BE2C (cell line): ENCODE measurements at regions not wholly inside any gene's neighbourhood (a gene's known extent, or its start where the extent isn't known, plus 50 kb on each side); places are given as distances from the start of the nearest gene placed in this dataset.

ENCODE experiments used
- DNase-seq: peaks from one replicate; pipeline ENCODE4 v3.0.0-alpha.2; 2020
- H3K27me3 ChIP-seq: fragments of 250-450 bp; sonication (Bioruptor Pico); 2 replicates; pipeline ENCODE4 v1.5.1; 2020; ENCODE audit warnings: mild to moderate bottlenecking
- H3K36me3 ChIP-seq: fragments of 250-450 bp; sonication (Bioruptor Pico); 2 replicates; pipeline ENCODE4 v1.5.1; 2020; ENCODE audit warnings: mild to moderate bottlenecking
- H3K4me1 ChIP-seq: fragments of 250-450 bp; sonication (Bioruptor Pico); 2 replicates; pipeline ENCODE4 v1.5.1; 2020
- H3K4me3 ChIP-seq: 2 replicates; pipeline ENCODE4 v1.5.1; 2011; ENCODE audit warnings: low read depth, low read length
- H3K9me3 ChIP-seq: fragments of 250-450 bp; sonication (Bioruptor Pico); 2 replicates; pipeline ENCODE4 v1.5.1; 2020
- TF ChIP-seq, protein P1 (sequence below): IDR thresholded peaks from 2 replicates; pipeline ENCODE4 v1.5.1; 2012; ENCODE audit warnings: mild to moderate bottlenecking, low read depth, low read length

DNA sequence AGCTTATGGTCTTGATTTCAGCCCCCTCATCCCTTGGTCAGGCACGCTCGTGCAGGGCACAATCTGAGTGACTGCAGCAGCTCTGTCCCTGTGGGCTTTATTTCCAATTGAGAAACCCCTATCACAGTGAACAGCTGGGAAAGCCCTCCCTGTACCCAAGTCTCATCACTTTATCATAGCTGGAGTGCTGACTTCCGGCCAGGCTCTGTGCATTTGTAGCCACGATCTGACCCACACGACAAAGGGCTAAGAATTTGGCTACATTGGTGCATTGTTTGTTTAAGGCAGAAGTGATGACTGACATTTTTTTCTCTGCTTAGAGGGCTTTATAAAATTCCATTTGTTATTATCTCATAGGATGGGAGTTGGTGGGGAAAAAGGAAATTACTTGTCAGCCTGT lies 184.4 kb downstream of the KCNS3 start:
- H3K27me3 ChIP-seq = no peaks in the 10 kb centered on the region
- no peaks in the 10 kb centered on the region for H3K4me1 ChIP-seq
- TF ChIP-seq, protein P1, sequence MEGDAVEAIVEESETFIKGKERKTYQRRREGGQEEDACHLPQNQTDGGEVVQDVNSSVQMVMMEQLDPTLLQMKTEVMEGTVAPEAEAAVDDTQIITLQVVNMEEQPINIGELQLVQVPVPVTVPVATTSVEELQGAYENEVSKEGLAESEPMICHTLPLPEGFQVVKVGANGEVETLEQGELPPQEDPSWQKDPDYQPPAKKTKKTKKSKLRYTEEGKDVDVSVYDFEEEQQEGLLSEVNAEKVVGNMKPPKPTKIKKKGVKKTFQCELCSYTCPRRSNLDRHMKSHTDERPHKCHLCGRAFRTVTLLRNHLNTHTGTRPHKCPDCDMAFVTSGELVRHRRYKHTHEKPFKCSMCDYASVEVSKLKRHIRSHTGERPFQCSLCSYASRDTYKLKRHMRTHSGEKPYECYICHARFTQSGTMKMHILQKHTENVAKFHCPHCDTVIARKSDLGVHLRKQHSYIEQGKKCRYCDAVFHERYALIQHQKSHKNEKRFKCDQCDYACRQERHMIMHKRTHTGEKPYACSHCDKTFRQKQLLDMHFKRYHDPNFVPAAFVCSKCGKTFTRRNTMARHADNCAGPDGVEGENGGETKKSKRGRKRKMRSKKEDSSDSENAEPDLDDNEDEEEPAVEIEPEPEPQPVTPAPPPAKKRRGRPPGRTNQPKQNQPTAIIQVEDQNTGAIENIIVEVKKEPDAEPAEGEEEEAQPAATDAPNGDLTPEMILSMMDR = no peak
- H3K4me3 ChIP-seq = no peak overlapping the region
- no peaks in the 10 kb centered on the region for H3K36me3 ChIP-seq
- no peak for DNase-seq
- no peaks in the 10 kb centered on the region for H3K9me3 ChIP-seq

DNA sequence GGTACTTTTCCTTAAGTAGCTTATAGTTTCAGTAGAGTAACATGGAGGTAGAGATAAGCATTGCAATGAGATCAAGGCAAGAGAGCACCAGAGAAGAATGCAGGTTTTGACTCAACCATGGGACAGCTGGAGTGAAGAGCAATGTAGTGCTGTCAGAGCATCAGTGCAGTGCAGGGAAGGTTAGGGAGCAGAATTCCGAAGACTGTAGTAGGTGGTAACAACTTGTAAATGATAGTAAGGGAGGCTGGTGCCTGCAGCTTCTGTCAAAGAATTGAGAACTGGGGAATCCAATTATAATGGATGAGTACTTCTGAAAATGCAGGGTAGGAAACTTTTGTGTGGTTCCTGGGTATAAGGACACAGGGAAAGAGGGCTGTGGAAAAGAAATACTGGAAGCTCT lies 183.2 kb downstream of the KCNS3 start:
- H3K9me3 ChIP-seq = no peaks in the 10 kb centered on the region
- no peaks in the 10 kb centered on the region for H3K27me3 ChIP-seq
- H3K4me3 ChIP-seq = no peak overlapping the region
- no peaks in the 10 kb centered on the region for H3K4me1 ChIP-seq
- TF ChIP-seq, protein P1 = no peak
- H3K36me3 ChIP-seq = no peaks in the 10 kb centered on the region
- no peak for DNase-seq

DNA sequence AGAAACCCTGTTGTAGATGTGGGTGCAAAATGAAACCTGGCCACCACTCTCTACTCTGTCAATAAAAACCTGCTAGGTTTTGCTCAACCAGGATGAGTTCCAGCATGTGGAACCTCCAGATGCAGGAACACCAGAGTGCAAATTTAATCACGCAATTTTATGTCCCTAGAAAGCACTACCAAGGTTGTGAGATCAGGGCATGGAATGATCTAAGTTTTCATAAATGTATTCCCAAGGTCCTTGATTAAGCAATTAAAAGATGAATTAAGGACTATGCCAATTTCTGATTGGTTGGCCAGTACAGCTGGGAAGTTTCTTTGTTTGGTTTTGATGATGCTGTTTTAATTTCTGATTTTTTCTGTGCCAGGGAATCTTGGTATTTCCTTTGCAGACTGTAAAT lies 179.2 kb downstream of the KCNS3 start:
- Histone ChIP-seq H3K36me3 (no peaks in the 10 kb centered on the region), H3K9me3 (no peaks in the 10 kb centered on the region), H3K4me3 (no peak overlapping the region), H3K4me1 (no peaks in the 10 kb centered on the region), H3K27me3 (no peaks in the 10 kb centered on the region)
- TF ChIP-seq, protein P1 = no peak
- DNase-seq = no peak

DNA sequence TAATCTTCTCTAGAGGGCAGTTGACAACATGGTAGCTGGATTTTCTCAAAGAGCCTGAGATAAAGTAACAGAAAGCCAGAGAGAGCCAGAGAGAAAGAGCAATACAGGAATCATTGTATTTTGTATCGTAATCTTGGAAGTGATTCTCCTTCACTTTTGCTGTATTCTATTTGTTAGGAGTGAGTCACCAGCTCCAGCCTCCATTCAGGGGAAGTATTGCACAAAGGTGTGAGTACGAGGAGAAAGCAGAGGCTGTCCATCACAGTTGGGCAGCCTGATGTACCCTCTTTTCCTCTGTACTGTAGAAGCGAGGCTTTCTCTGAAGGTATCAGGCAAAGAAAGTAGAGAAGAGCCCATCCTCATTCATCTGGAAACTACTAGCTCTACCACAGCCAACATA lies 176.8 kb downstream of the KCNS3 start:
- TF ChIP-seq, protein P1 = no peak

DNA sequence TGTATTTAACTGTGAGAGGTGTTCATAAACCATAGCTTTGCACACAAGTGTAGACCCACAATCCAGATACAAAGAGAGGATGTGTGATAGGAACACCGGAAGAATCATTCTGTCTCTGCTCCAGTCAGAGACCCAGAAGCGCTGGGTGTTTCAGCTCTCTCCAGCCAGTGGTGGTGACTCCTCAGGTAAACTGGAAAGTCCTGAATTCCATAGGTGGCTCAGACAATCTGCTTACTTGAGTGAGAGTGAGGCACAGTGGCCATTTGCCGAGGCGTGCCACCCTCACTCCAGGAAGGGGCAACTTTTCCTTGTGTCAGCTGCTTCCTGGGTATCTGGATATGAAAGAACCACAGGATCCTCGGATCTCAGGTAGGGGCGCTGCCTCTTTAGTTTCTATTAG lies 171.5 kb downstream of the KCNS3 start:
- Histone ChIP-seq H3K4me3 (no peak overlapping the region), H3K27me3 (no peaks in the 10 kb centered on the region), H3K4me1 (no peaks in the 10 kb centered on the region), H3K36me3 (no peaks in the 10 kb centered on the region), H3K9me3 (no peaks in the 10 kb centered on the region)
- TF ChIP-seq, protein P1 = no peak
- DNase-seq = no peak

More for the DNA sequence above, 176.8 kb downstream of the KCNS3 start:
- H3K4me3 ChIP-seq = no peak overlapping the region
- DNase-seq = no peak
- no peaks in the 10 kb centered on the region for H3K4me1 ChIP-seq
- no peaks in the 10 kb centered on the region for H3K27me3 ChIP-seq
- H3K9me3 ChIP-seq = no peaks in the 10 kb centered on the region
- H3K36me3 ChIP-seq = no peaks in the 10 kb centered on the region

DNA sequence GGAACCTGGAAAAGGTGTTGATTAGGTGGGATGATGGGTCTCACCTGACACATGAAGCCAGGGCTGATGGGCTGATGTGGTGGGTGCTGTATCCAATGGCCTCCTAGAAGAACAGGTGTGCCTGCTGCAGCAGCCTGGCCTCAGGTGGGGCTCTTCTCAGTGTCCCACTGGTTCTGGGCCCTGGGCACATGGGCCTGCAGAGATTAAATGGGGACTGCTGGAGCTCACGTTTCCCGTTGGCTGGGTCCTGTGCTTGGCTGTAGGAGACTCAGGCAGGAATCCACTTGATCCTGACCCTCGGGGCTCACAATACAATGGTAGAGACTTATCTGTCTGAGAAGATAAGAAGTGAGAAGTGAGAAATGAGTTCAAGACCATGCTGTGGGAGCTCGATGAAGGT lies 170.9 kb downstream of the KCNS3 start:
- Histone ChIP-seq H3K36me3 (no peaks in the 10 kb centered on the region), H3K4me3 (no peak overlapping the region), H3K27me3 (no peaks in the 10 kb centered on the region), H3K9me3 (no peaks in the 10 kb centered on the region), H3K4me1 (no peaks in the 10 kb centered on the region)
- TF ChIP-seq, protein P1 = no peak
- DNase-seq = no peak
